GM21529 (cell line): ENCODE measurements at regions not wholly inside any gene's neighbourhood (a gene's known extent, or its start where the extent isn't known, plus 50 kb on each side); places are given as distances from the start of the nearest gene placed in this dataset.
"Not testable (repeated sequence)": the region's sequence is repeated elsewhere in the genome, so short reads cannot be mapped to it uniquely, and the experiment has no call there.

Source experiments
- ATAC-seq: cut with Tn5 transposase; IDR thresholded peaks from one replicate; pipeline ENCODE4 v1.9.1; 2021; ENCODE audit not compliant: unreplicated experiment

DNA sequence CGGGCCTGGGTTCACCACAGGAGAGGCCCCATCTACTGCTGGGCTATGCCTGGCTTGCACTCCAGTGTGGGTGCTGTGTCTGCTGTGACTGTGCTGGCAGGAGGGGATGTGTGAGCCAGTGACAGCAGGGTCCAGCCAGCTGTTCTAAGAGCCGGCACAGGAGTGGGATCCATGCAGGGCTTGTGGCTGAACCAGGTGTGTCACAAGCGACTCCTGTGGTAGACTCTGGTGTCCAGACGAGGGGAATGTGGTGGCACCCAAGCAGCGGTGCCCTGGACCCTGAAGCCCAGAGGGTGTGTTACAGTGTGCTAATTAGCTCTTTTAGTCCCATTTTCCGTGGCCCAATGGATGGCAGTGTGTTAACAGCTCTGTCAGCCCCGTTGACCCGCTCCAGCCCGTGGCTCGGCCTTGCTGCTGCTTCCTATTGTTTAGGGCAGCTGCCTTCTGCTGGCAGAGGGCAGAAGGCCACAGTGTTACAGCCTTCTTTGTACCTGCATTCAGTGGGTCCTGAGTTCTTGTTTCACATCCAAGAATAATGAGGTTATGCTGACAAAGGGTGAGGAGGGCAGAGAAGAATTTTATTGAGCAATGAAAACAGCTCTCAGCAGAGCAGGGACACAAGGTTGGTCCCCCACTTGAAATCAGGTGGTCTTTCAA is 78.5 kb upstream of the RNU6-1 start:
- ATAC-seq, result no peak

DNA sequence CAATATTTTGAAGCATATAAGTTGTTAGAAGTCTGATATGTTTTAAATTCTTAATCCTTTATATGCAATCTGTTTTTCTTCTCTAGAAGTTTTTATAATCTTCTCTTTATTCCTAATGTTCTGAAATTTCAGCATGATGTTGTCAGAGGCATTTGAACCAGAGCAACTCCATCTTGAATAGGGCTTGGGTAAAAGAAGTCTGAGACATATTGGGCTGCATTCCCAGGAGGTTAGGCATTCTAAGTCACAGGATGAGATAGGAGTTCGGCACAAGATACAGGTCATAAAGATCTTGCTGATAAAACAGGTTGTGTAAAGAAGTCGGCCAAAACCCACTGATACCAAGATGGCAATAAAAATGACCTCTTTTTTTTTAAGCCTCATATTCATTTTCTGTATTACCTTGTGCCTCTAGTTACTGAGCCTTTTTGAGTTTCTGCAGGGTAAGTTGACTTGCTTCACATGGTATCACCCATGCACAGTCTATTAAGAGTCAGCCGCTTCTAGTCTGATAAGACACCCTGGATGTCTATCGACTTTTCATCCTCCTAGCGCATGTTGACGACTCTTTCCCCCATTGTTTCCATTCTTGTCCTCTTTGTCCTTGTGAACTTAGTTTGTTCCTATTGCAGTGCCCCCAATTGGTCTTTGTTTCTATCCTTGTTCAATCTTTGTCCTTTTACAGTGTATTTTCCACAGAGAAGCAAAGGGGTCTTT is 80.8 kb upstream of the RNU6-1 start:
- ATAC-seq, result no peak

- ATAC-seq, result no peak
Measured at GRCh38 chr15:67922106-67922675, 82.3 kb upstream of the RNU6-1 start.

DNA sequence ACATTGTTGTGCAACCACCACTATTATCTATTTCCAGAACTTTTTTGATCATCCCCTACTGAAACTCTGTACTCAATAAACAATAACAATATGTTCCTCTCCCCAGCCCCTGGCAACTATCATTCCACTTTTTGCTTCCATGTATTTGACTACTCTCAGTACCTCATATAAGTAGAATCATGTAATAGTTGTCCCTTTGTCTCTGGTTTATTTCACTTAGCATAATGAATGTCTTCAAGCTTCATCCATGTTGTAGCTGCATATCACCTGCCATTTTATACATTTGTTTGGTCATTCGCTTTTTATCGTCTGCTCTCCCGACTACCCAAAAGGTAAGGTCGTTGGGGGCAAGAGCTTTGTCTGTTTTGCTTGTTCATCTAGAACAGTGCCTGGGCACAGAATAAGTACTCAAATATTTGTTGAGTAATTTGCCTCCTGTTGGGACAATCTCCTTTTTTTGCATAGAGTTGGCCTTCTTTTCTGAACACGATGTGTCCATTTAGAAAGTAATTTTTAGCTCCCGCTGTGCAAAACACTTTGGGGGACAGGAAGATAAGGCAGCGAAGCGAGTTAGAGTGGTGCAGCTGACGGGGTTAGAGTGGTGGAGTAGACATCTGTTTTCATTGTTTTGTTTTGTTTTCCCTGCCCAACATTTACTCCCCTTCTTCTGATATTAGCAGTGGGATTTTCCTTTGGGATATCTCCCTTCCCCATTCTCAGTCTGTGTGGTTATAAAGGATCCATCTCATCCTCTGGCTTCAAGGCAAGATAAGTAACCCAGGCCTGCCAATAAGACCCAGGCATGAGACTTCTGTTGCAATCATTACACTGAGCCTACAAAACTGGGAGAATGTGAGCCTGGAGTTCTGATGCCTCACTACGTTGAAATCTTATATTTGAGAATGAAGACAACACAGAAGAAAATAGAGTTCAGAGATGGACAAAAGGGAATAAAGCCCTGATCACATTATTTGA is 83.4 kb upstream of the RNU6-1 start:
- ATAC-seq, result no peak

DNA sequence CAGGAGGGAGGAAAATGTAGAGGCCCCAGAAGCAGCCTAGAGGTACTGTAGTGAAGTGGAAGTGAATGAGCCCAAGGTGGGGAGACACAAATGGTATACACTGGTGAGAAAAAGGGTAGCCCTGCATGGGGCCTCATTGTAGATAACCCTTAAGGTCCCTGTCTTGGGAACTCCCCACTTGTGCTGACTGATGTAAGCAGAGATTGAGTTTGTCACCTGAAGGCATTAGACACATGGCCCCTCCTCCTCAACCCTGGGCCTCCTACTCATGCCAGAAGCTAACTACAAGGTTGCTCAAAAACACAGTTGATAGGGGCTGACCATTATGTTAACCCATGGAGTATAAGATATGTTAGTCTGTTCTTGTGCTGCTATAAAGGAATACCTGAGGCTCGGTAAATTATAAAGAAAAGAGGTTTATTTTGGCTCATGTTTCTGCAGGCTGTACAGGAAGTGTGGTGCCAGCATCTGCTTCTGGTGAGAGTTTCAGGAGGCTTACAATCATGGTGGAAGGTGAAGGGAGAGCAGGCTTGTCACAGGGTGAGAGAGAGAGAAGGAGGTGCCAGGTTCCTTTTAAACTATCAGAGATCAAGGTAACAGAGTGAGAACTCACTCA is 84.6 kb upstream of the RNU6-1 start:
- ATAC-seq, result no peak

- no peak for ATAC-seq
Measured at GRCh38 chr15:67925182-67925581, 85.3 kb upstream of the RNU6-1 start.

- ATAC-seq, result no peak
Measured at GRCh38 chr15:67927501-67928168, 87.8 kb upstream of the RNU6-1 start.

- ATAC-seq, result no peak
Measured at GRCh38 chr15:67928666-67929065, 88.8 kb upstream of the RNU6-1 start.

- ATAC-seq, result no peak
Measured at GRCh38 chr15:67930720-67931119, 90.9 kb upstream of the RNU6-1 start.

- no peak for ATAC-seq
Measured at GRCh38 chr15:67931861-67932260, 92.0 kb upstream of the RNU6-1 start.

- ATAC-seq, result not testable (repeated sequence)
Measured at GRCh38 chr15:67934126-67934525, 94.3 kb upstream of the RNU6-1 start.

DNA sequence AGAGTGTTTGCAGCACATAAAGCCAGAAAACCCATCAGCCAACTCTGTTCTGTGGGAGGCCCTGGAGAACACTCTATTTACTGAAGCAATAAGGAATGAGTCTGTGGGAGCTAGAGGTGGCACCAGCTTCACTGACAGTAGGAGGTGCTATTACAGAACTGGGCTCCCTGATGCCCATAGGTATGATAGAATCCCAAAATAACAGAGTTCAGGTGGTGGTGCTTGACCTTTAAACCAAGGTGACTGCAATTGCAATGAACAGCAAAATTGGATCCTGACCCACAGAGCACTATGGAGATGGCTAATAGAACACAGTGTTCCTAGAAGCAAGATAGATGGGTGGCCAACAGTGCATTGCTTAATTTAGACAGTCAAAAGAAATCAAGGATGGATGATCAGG is 95.4 kb upstream of the RNU6-1 start:
- no peak for ATAC-seq

DNA sequence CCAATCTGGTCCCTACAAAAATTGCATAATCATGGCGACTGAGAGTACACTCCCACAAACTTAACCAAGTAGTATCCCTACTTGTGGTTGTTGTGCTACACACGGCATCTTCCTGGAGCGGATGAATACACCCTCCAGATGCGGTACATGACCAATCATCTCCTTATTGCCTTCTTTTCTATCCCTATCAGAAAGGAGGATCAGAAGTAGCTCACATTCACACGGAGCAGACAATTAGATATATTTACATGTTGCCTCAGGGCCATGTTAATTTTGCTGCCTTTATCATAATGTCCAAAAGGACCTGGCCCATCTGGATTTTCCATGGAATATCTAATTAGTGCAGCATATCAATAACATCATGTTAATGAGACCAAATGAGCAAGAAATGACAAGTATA is 96.4 kb upstream of the RNU6-1 start:
- ATAC-seq, result no peak

DNA sequence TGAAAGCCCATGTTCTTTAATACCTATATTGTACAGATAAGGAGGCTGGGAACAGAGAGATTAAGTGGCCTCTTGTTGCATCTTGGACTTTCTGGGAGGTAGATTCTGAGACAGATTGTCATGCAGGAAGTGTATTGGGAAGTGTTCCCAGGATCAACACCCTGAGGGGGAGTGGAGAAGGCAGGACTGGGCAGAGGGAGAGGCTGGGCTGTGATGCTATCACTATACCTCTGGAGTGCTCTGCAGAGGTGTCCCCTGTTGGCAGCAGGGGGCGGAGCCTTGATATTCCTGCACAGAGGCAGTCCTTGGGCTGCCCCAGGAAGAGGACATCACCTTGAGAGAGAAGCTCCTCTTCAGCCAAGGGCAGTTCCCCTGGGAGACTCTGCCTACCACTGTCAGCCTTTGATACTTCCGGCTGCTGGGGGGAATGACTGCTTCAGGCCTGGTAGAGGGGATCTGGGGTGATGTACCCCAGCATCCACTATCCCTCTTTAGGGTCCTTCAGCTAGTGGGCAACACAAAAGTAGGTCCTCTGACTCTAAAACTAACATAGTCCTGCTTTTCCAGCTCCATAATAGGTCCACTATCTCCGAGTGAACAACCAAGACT is 97.4 kb upstream of the RNU6-1 start:
- no peak for ATAC-seq

- not testable (repeated sequence) for ATAC-seq
Measured at GRCh38 chr15:67939179-67939578, 99.3 kb upstream of the RNU6-1 start.

DNA sequence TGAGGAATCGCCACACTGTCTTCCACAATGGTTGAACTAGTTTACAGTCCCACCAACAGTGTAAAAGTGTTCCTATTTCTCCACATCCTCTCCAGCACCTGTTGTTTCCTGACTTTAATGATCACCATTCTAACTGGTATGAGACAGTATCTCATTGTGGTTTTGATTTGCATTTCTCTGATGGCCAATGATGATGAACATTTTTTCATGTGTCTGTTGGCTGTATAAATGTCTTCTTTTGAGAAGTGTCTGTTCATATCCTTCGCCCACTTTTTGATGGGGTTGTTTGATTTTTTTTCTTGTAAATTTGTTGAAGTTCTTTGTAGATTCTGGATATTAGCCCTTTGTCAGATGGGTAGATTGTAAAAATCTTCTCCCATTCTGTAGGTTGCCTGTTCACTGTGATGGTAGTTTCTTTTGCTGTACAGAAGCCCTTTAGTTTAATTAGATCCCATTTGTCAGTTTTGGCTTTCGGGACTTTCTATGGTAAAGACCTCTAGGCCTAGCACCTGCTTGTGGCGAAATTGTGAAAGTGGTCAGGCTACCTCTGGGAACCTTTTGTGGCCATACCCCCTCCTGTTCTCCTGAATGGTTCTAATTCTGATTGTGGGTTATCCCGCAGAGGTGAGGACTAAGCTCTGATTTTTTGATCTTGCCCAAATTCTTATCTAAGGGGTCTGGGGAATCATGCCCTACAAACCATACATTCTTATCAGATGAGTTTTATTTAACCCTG is 99.9 kb upstream of the RNU6-1 start:
- ATAC-seq, result not testable (repeated sequence)

DNA sequence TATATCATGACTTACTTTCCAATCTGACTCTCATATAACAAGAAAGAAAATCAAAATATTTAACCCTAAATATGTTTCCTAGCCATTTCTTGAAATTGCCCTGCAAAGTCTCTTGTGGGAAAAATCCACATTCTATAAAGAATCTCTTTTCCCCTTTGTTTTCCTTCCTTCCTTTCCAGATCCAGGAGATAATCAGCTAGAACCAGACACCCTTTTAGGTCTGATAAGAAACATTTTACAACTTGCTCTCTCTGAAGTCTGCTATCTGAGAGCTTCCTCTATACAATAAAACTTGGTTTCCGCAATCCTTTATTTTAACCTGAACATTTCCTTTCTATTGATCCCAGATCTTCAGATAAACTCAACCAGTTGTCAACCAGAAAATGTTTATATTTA is 100.5 kb upstream of the RNU6-1 start:
- no peak for ATAC-seq

GRCh38 chr15:67941648-67942310 is 101.9 kb upstream of the RNU6-1 start:
- ATAC-seq, result no peak

DNA sequence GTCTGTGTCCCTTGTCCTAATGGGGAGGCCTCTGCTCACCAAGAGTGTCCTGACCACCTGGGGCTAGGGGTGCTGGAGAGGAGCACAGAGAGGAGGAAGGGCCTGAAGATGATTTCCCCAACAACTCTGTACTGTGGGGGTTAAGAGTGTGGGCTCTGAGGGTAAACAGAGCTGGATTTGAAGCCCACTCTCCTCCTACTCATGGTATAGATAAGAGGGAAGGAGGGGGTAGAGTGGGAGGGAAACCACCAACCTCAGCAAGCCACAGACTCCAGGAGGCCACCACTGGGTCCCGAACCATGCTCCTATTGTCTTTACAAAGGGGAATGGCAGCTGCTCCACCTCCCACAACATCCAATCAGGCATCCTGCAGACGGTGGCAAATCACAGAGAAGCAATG is 103.6 kb upstream of the RNU6-1 start:
- ATAC-seq, result no peak
